Heart left ventricle (tissue), 13 donors: ENCODE measurements at regions not wholly inside any gene's neighbourhood (a gene's known extent, or its start where the extent isn't known, plus 50 kb on each side); places are given as distances from the start of the nearest gene placed in this dataset.

Source experiments
- CTCF ChIP-seq, 12 donors: fragments of 200-600 bp; sonication (generic) in 4 of 12; IDR thresholded peaks; one replicate each; pipeline versions ENCODE4 v1.5.0 to v1.8.0; 2018 to 2022; ENCODE audit warnings: antibody characterized with exemption in 12 of 12, mild to moderate bottlenecking in 5 of 12
- POLR2A ChIP-seq, 2 donors: fragments of 450-650 bp; IDR thresholded peaks; one replicate each; pipeline ENCODE4 v1.6.1; 2017; ENCODE audit warnings: antibody characterized with exemption in 2 of 2, mild to moderate bottlenecking in 2 of 2, moderate library complexity in 2 of 2
- donor health status: ischemic (EF 13 %, LVEDD 7.1; RV severe dilation, severe dysfunction).
- donor health status: DM: no; HTN: yes; CAD: no.
- donor health status: DM: no; HTN: no; CAD: no.
- donor health status: ischemic (EF 25% LVEDD 6.9; RV normal size, moderate dysfunction).
- donor health status: ischemic (EF 25% LVEDD 5.7; RV mildly dilated, moderate dysfunction).
- donor health status: ischemic (EF 35%, LVEDD 5.7; RV mildly dilated, moderate dysfunction).
- donor health status: nonischemic (EF 11% LVEDD 7.7; RV severe dilation, severe dysfunction).
- donor health status: DM: yes; HTN: yes; CAD: no.
- donor health status: PGD.
- donor health status: ischemic (EF 29% LVEDD 5.4; RV normal size, mild dysfunction).
- donor health status: nonischemic (EF 23%, LVEDD 6.1; RV moderate dilation, normal function).

- TF ChIP-seq CTCF (IDR thresholded peaks at IDR 0.05): no peak
- no peak for TF ChIP-seq POLR2A (IDR thresholded peaks at IDR 0.05)
Measured at GRCh38 chr2:122357998-122358397, 602.5 kb downstream of the TSN start.
